SKM-1 treated with dmso at 0.1 percent for 144 hours (cell line): ENCODE measurements at regions not wholly inside any gene's neighbourhood (a gene's known extent, or its start where the extent isn't known, plus 50 kb on each side); places are given as distances from the start of the nearest gene placed in this dataset.
A peak's percentile ranks its signal among the peaks of the same experiment; 100 is the strongest.
"Not testable (repeated sequence)": the region's sequence is repeated elsewhere in the genome, so short reads cannot be mapped to it uniquely, and the experiment has no call there.

Source experiments
- DNase-seq: peaks from one replicate; lab custom pipeline; 2025; ENCODE audit not compliant: unreplicated experiment; lab: John Stamatoyannopoulos, UW

GRCh38 chr17:77036841-77037381, 103.9 kb upstream of the SEC14L1 start:
- DNase-seq, result no peak

GRCh38 chr17:77037943-77038342, 102.8 kb upstream of the SEC14L1 start:
- DNase-seq, result no peak

GRCh38 chr17:77038884-77039555, 101.7 kb upstream of the SEC14L1 start:
- no peak for DNase-seq

- DNase-seq, result no peak
Measured at GRCh38 chr17:77042476-77043231, 98.1 kb upstream of the SEC14L1 start.

- no peak for DNase-seq
Measured at GRCh38 chr17:77045441-77046041, 95.2 kb upstream of the SEC14L1 start.

GRCh38 chr17:77049440-77049839, 91.3 kb upstream of the SEC14L1 start:
- no peak for DNase-seq

GRCh38 chr17:77050901-77051300, 89.9 kb upstream of the SEC14L1 start:
- DNase-seq, result not testable (repeated sequence)

- no peak for DNase-seq
Measured at GRCh38 chr17:77054936-77055335, 85.8 kb upstream of the SEC14L1 start.

GRCh38 chr17:77055453-77055852, 85.3 kb upstream of the SEC14L1 start:
- no peak for DNase-seq

GRCh38 chr17:77058016-77058415, 82.8 kb upstream of the SEC14L1 start:
- no peak for DNase-seq

- no peak for DNase-seq
Measured at GRCh38 chr17:77061669-77062068, 79.1 kb upstream of the SEC14L1 start.

- no peak for DNase-seq
Measured at GRCh38 chr17:77064598-77064997, 76.2 kb upstream of the SEC14L1 start.

GRCh38 chr17:77066165-77066564, 74.6 kb upstream of the SEC14L1 start:
- no peak for DNase-seq

- DNase-seq, result peak; percentile 15
Measured at GRCh38 chr17:77066726-77067409, 73.9 kb upstream of the SEC14L1 start.

GRCh38 chr17:77068915-77069314, 71.9 kb upstream of the SEC14L1 start:
- no peak for DNase-seq

GRCh38 chr17:77070888-77071279, 69.9 kb upstream of the SEC14L1 start:
- DNase-seq, result no peak

- DNase-seq, result no peak
Measured at GRCh38 chr17:77071925-77072490, 68.8 kb upstream of the SEC14L1 start.

GRCh38 chr17:77072670-77073069, 68.1 kb upstream of the SEC14L1 start:
- DNase-seq, result no peak

- DNase-seq, result no peak
Measured at GRCh38 chr17:77074681-77075080, 66.1 kb upstream of the SEC14L1 start.

- DNase-seq, result no peak
Measured at GRCh38 chr17:77076124-77076830, 64.5 kb upstream of the SEC14L1 start.
